HEK293 (cell line): ENCODE measurements at regions not wholly inside any gene's neighbourhood (a gene's known extent, or its start where the extent isn't known, plus 50 kb on each side); places are given as distances from the start of the nearest gene placed in this dataset.

Experiments
- SP2 ChIP-seq: fragments of 450-650 bp; formaldehyde crosslinking; IDR thresholded peaks from 2 replicates; pipeline ENCODE4 v1.5.1; 2016; ENCODE audit warnings: missing biosample characterization, missing genetic modification characterization
- TF ChIP-seq, protein P1 (sequence below): fragments of 450-650 bp; formaldehyde crosslinking; IDR thresholded peaks from 2 replicates; pipeline ENCODE4 v1.5.1; 2016; ENCODE audit warnings: missing biosample characterization, missing genetic modification characterization, low read depth

DNA sequence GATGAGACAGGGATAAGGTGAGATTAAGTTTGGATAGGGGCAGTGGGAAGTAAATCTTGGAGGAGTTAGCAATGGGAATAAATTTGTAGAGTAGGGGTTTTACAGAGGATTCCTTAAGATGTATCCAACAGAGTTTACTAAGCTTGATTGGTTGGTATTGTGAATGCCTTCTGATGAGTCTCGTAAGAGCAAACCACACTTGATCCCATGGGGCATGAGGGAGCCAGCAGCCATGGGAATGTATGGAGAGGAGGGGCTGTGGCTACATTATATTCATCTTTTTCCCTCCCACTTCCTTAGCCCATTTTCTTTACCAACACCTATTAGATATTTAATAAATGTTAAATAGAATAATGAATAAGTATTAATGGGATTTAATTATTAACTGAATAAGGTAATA lies 126.6 kb upstream of the NDST3 start:
- TF ChIP-seq SP2 (tag by site-specific recombination): no peak
- TF ChIP-seq, protein P1, sequence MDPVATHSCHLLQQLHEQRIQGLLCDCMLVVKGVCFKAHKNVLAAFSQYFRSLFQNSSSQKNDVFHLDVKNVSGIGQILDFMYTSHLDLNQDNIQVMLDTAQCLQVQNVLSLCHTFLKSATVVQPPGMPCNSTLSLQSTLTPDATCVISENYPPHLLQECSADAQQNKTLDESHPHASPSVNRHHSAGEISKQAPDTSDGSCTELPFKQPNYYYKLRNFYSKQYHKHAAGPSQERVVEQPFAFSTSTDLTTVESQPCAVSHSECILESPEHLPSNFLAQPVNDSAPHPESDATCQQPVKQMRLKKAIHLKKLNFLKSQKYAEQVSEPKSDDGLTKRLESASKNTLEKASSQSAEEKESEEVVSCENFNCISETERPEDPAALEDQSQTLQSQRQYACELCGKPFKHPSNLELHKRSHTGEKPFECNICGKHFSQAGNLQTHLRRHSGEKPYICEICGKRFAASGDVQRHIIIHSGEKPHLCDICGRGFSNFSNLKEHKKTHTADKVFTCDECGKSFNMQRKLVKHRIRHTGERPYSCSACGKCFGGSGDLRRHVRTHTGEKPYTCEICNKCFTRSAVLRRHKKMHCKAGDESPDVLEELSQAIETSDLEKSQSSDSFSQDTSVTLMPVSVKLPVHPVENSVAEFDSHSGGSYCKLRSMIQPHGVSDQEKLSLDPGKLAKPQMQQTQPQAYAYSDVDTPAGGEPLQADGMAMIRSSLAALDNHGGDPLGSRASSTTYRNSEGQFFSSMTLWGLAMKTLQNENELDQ: no peak
